ENCODE measurements at regions not wholly inside any gene's neighbourhood (a gene's known extent, or its start where the extent isn't known, plus 50 kb on each side); places are given as distances from the start of the nearest gene placed in this dataset.

- Mint-ChIP-seq H3K27me3 (ENCODE audit: low read depth) (peaks cover 6% of the 10 kb centered on the region), H3K36me3 (ENCODE audit: low read depth) (no peaks in the 10 kb centered on the region), H3K27ac (no peak overlapping the region), H3K4me1 (ENCODE audit: low read depth) (no peaks in the 10 kb centered on the region), H3K9me3 (peaks cover 3% of the 10 kb centered on the region), H3K4me3 (no peak overlapping the region)
- DNase-seq: no peak
- intact Hi-C loops (cut with micrococcal nuclease): no loop called here
- CTCF ChIA-PET: no interaction called here
These were observed 277.9 kb upstream of the MSX2 start for GRCh38 chr5:174446446-174446845.

- CTCF ChIA-PET: no interaction called here
- intact Hi-C loops (cut with micrococcal nuclease): no loop called here
- H3K4me3 Mint-ChIP-seq: no peak overlapping the region
- H3K36me3 Mint-ChIP-seq (ENCODE audit: low read depth): no peaks in the 10 kb centered on the region
- no peak overlapping the region for H3K27ac Mint-ChIP-seq
- no peaks in the 10 kb centered on the region for H3K4me1 Mint-ChIP-seq (ENCODE audit: low read depth)
- H3K27me3 Mint-ChIP-seq (ENCODE audit: low read depth): peaks cover 6% of the 10 kb centered on the region
- H3K9me3 Mint-ChIP-seq: peaks cover 3% of the 10 kb centered on the region
- DNase-seq: no peak
These were observed 277.4 kb upstream of the MSX2 start for GRCh38 chr5:174446988-174447387.

- H3K4me1 Mint-ChIP-seq (ENCODE audit: low read depth): no peaks in the 10 kb centered on the region
- intact Hi-C loops (cut with micrococcal nuclease): no loop called here
- DNase-seq: no peak
- CTCF ChIA-PET: no interaction called here
- no peak overlapping the region for H3K27ac Mint-ChIP-seq
- H3K36me3 Mint-ChIP-seq (ENCODE audit: low read depth): no peaks in the 10 kb centered on the region
- peaks cover 6% of the 10 kb centered on the region for H3K27me3 Mint-ChIP-seq (ENCODE audit: low read depth)
- H3K9me3 Mint-ChIP-seq: no peaks in the 10 kb centered on the region
- no peak overlapping the region for H3K4me3 Mint-ChIP-seq
These were observed 276.3 kb upstream of the MSX2 start for GRCh38 chr5:174448041-174448440.

GRCh38 chr5:174448662-174449061 lies 275.7 kb upstream of the MSX2 start:
- intact Hi-C loops (cut with micrococcal nuclease): no loop called here

GRCh38 chr5:174453690-174454089 lies 270.7 kb upstream of the MSX2 start:
- H3K36me3 Mint-ChIP-seq (ENCODE audit: low read depth): no peaks in the 10 kb centered on the region
- no peaks in the 10 kb centered on the region for H3K9me3 Mint-ChIP-seq
- H3K27ac Mint-ChIP-seq: no peak overlapping the region
- no peak for DNase-seq
- intact Hi-C loops (cut with micrococcal nuclease): no loop called here
- peaks cover 10% of the 10 kb centered on the region for H3K4me1 Mint-ChIP-seq (ENCODE audit: low read depth)
- H3K4me3 Mint-ChIP-seq: no peak overlapping the region
- peaks cover 2% of the 10 kb centered on the region for H3K27me3 Mint-ChIP-seq (ENCODE audit: low read depth)
- CTCF ChIA-PET: no interaction called here

More at GRCh38 chr5:174448662-174449061, 275.7 kb upstream of the MSX2 start:
- H3K27me3 Mint-ChIP-seq (ENCODE audit: low read depth): peaks cover 6% of the 10 kb centered on the region
- CTCF ChIA-PET: no interaction called here
- no peak overlapping the region for H3K27ac Mint-ChIP-seq
- no peak overlapping the region for H3K4me3 Mint-ChIP-seq
- no peaks in the 10 kb centered on the region for H3K36me3 Mint-ChIP-seq (ENCODE audit: low read depth)
- no peaks in the 10 kb centered on the region for H3K9me3 Mint-ChIP-seq
- DNase-seq: no peak
- H3K4me1 Mint-ChIP-seq (ENCODE audit: low read depth): no peaks in the 10 kb centered on the region

GRCh38 chr5:174454464-174454863 lies 269.9 kb upstream of the MSX2 start:
- Mint-ChIP-seq H3K9me3 (no peaks in the 10 kb centered on the region), H3K27ac (no peak overlapping the region), H3K36me3 (ENCODE audit: low read depth) (no peaks in the 10 kb centered on the region), H3K4me3 (no peak overlapping the region), H3K27me3 (ENCODE audit: low read depth) (peaks cover 2% of the 10 kb centered on the region), H3K4me1 (ENCODE audit: low read depth) (peaks cover 10% of the 10 kb centered on the region)
- CTCF ChIA-PET: no interaction called here
- intact Hi-C loops (cut with micrococcal nuclease): no loop called here
- DNase-seq: no peak

- Mint-ChIP-seq H3K36me3 (ENCODE audit: low read depth) (no peaks in the 10 kb centered on the region), H3K4me3 (no peak overlapping the region), H3K27me3 (ENCODE audit: low read depth) (peaks cover 2% of the 10 kb centered on the region), H3K4me1 (ENCODE audit: low read depth) (peaks cover 13% of the 10 kb centered on the region), H3K9me3 (no peaks in the 10 kb centered on the region), H3K27ac (no peak overlapping the region)
- intact Hi-C loops (cut with micrococcal nuclease): no loop called here
- CTCF ChIA-PET: no interaction called here
- DNase-seq: no peak
These were observed 269.5 kb upstream of the MSX2 start for GRCh38 chr5:174454890-174455289.

GRCh38 chr5:174455301-174455700 lies 269.1 kb upstream of the MSX2 start:
- H3K4me1 Mint-ChIP-seq (ENCODE audit: low read depth): peaks cover 13% of the 10 kb centered on the region
- H3K27me3 Mint-ChIP-seq (ENCODE audit: low read depth): peaks cover 2% of the 10 kb centered on the region
- H3K4me3 Mint-ChIP-seq: no peak overlapping the region
- CTCF ChIA-PET: no interaction called here
- no peak overlapping the region for H3K27ac Mint-ChIP-seq
- DNase-seq: no peak
- H3K9me3 Mint-ChIP-seq: no peaks in the 10 kb centered on the region
- intact Hi-C loops (cut with micrococcal nuclease): no loop called here
- H3K36me3 Mint-ChIP-seq (ENCODE audit: low read depth): no peaks in the 10 kb centered on the region

GRCh38 chr5:174457141-174457678 lies 267.2 kb upstream of the MSX2 start:
- Mint-ChIP-seq H3K36me3 (ENCODE audit: low read depth) (no peaks in the 10 kb centered on the region), H3K4me3 (no peak overlapping the region), H3K27ac (no peak overlapping the region), H3K4me1 (ENCODE audit: low read depth) (peaks cover 13% of the 10 kb centered on the region), H3K9me3 (no peaks in the 10 kb centered on the region), H3K27me3 (ENCODE audit: low read depth) (peaks cover 2% of the 10 kb centered on the region)
- intact Hi-C loops (cut with micrococcal nuclease): no loop called here
- no peak for DNase-seq
- CTCF ChIA-PET: no interaction called here

- intact Hi-C loops (cut with micrococcal nuclease): no loop called here
- H3K4me3 Mint-ChIP-seq: no peak overlapping the region
- peaks cover 9% of the 10 kb centered on the region for H3K4me1 Mint-ChIP-seq (ENCODE audit: low read depth)
- no peaks in the 10 kb centered on the region for H3K9me3 Mint-ChIP-seq
- peaks cover 2% of the 10 kb centered on the region for H3K27me3 Mint-ChIP-seq (ENCODE audit: low read depth)
- no peak overlapping the region for H3K27ac Mint-ChIP-seq
- CTCF ChIA-PET: no interaction called here
- DNase-seq: no peak
- no peaks in the 10 kb centered on the region for H3K36me3 Mint-ChIP-seq (ENCODE audit: low read depth)
These were observed 265.2 kb upstream of the MSX2 start for GRCh38 chr5:174459071-174459702.

GRCh38 chr5:174459832-174460448 lies 264.4 kb upstream of the MSX2 start:
- Mint-ChIP-seq H3K4me3 (no peak overlapping the region), H3K27ac (no peak overlapping the region), H3K4me1 (ENCODE audit: low read depth) (peaks cover 3% of the 10 kb centered on the region), H3K36me3 (ENCODE audit: low read depth) (no peaks in the 10 kb centered on the region), H3K9me3 (no peaks in the 10 kb centered on the region), H3K27me3 (ENCODE audit: low read depth) (peaks cover 3% of the 10 kb centered on the region)
- CTCF ChIA-PET: no interaction called here
- intact Hi-C loops (cut with micrococcal nuclease): no loop called here
- no peak for DNase-seq

- CTCF ChIA-PET: no interaction called here
- H3K27me3 Mint-ChIP-seq (ENCODE audit: low read depth): peaks cover 9% of the 10 kb centered on the region
These were observed 262.3 kb upstream of the MSX2 start for GRCh38 chr5:174462129-174462528.

GRCh38 chr5:174464504-174465165 lies 259.7 kb upstream of the MSX2 start:
- CTCF ChIA-PET: no interaction called here
- Mint-ChIP-seq H3K9me3 (peaks cover under 1% of the 10 kb centered on the region), H3K4me3 (no peak overlapping the region), H3K27me3 (ENCODE audit: low read depth) (peaks cover 9% of the 10 kb centered on the region), H3K27ac (no peak overlapping the region), H3K36me3 (ENCODE audit: low read depth) (no peaks in the 10 kb centered on the region), H3K4me1 (ENCODE audit: low read depth) (peaks cover 3% of the 10 kb centered on the region)
- no peak for DNase-seq
- intact Hi-C loops (cut with micrococcal nuclease): no loop called here

More at GRCh38 chr5:174462129-174462528, 262.3 kb upstream of the MSX2 start:
- no peak overlapping the region for H3K27ac Mint-ChIP-seq
- peaks cover 3% of the 10 kb centered on the region for H3K4me1 Mint-ChIP-seq (ENCODE audit: low read depth)
- DNase-seq: no peak
- H3K36me3 Mint-ChIP-seq (ENCODE audit: low read depth): no peaks in the 10 kb centered on the region
- H3K9me3 Mint-ChIP-seq: no peaks in the 10 kb centered on the region
- H3K4me3 Mint-ChIP-seq: no peak overlapping the region
- intact Hi-C loops (cut with micrococcal nuclease): no loop called here
